ENCODE measurements at regions not wholly inside any gene's neighbourhood (a gene's known extent, or its start where the extent isn't known, plus 50 kb on each side); places are given as distances from the start of the nearest gene placed in this dataset.

DNA sequence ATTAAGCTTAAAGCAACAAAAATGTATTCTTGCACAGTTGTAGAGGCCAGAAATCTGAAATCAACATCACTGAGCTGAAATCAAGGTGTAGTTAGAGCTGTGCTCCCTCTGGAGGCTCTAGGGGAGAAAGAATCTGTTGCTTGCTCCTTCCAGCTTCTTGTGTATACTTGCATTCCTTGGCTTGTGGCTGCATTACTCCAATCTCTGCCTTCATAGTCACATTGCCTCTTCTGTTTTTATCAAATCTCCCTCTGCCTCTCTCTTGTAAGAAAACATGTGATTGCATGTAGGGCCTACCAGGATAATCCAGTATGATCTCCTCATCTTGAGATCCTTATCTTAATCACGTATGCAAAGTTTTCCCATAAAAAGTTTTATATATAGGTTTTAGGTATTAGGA lies 487.9 kb upstream of the SGO1 start:
- TF ChIP-seq, protein P1, sequence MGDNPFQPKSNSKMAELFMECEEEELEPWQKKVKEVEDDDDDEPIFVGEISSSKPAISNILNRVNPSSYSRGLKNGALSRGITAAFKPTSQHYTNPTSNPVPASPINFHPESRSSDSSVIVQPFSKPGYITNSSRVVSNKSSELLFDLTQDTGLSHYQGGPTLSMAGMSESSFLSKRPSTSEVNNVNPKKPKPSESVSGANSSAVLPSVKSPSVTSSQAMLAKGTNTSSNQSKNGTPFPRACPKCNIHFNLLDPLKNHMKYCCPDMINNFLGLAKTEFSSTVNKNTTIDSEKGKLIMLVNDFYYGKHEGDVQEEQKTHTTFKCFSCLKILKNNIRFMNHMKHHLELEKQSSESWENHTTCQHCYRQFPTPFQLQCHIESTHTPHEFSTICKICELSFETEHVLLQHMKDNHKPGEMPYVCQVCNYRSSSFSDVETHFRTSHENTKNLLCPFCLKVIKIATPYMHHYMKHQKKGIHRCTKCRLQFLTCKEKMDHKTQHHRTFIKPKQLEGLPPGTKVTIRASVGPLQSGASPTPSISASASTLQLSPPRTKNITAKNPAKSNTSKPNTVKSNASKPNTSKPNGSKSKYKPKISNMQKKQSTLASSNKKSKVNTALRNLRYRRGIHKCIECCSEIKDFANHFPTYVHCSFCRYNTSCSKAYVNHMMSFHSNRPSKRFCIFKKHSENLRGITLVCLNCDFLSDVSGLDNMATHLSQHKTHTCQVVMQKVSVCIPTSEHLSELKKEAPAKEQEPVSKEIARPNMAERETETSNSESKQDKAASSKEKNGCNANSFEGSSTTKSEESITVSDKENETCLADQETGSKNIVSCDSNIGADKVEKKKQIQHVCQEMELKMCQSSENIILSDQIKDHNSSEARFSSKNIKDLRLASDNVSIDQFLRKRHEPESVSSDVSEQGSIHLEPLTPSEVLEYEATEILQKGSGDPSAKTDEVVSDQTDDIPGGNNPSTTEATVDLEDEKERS (tag by site-specific recombination; IDR thresholded peaks at IDR 0.05), result no peak
- TF ChIP-seq, protein P2, sequence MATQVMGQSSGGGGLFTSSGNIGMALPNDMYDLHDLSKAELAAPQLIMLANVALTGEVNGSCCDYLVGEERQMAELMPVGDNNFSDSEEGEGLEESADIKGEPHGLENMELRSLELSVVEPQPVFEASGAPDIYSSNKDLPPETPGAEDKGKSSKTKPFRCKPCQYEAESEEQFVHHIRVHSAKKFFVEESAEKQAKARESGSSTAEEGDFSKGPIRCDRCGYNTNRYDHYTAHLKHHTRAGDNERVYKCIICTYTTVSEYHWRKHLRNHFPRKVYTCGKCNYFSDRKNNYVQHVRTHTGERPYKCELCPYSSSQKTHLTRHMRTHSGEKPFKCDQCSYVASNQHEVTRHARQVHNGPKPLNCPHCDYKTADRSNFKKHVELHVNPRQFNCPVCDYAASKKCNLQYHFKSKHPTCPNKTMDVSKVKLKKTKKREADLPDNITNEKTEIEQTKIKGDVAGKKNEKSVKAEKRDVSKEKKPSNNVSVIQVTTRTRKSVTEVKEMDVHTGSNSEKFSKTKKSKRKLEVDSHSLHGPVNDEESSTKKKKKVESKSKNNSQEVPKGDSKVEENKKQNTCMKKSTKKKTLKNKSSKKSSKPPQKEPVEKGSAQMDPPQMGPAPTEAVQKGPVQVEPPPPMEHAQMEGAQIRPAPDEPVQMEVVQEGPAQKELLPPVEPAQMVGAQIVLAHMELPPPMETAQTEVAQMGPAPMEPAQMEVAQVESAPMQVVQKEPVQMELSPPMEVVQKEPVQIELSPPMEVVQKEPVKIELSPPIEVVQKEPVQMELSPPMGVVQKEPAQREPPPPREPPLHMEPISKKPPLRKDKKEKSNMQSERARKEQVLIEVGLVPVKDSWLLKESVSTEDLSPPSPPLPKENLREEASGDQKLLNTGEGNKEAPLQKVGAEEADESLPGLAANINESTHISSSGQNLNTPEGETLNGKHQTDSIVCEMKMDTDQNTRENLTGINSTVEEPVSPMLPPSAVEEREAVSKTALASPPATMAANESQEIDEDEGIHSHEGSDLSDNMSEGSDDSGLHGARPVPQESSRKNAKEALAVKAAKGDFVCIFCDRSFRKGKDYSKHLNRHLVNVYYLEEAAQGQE (tag by site-specific recombination; IDR thresholded peaks at IDR 0.05), result no peak
- TF ChIP-seq ZNF169 (tag by site-specific recombination; IDR thresholded peaks at IDR 0.05) (no peak), KLF10 (tag by site-specific recombination; IDR thresholded peaks at IDR 0.05) (no peak), ZNF140 (tag by site-specific recombination; IDR thresholded peaks at IDR 0.05) (no peak), KLF16 (tag by site-specific recombination; IDR thresholded peaks at IDR 0.05) (no peak)
- TF ChIP-seq, protein P3, sequence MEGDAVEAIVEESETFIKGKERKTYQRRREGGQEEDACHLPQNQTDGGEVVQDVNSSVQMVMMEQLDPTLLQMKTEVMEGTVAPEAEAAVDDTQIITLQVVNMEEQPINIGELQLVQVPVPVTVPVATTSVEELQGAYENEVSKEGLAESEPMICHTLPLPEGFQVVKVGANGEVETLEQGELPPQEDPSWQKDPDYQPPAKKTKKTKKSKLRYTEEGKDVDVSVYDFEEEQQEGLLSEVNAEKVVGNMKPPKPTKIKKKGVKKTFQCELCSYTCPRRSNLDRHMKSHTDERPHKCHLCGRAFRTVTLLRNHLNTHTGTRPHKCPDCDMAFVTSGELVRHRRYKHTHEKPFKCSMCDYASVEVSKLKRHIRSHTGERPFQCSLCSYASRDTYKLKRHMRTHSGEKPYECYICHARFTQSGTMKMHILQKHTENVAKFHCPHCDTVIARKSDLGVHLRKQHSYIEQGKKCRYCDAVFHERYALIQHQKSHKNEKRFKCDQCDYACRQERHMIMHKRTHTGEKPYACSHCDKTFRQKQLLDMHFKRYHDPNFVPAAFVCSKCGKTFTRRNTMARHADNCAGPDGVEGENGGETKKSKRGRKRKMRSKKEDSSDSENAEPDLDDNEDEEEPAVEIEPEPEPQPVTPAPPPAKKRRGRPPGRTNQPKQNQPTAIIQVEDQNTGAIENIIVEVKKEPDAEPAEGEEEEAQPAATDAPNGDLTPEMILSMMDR (tag by site-specific recombination; IDR thresholded peaks at IDR 0.05), result no peak
